CD4-positive, alpha-beta T cell (primary cell): ENCODE measurements at regions not wholly inside any gene's neighbourhood (a gene's known extent, or its start where the extent isn't known, plus 50 kb on each side); places are given as distances from the start of the nearest gene placed in this dataset.

Source experiments
- ATAC-seq: fragments of 200-7000 bp; cut with Tn5 transposase; one replicate; pipeline ENCODE4 v1.10.0; 2022; ENCODE audit warnings: mild to moderate bottlenecking; ENCODE audit not compliant: poor library complexity
- CTCF ChIA-PET: fragments of 350-600 bp; sonication (Branson Sonifier 250); formaldehyde crosslinking; loops from one replicate; lab custom pipeline; 2021; ENCODE audit warnings: antibody characterized with exemption, inconsistent platforms; lab: Charles Lee
- POLR2A ChIA-PET: fragments of 350-600 bp; sonication (Branson Sonifier 250); formaldehyde crosslinking; loops from one replicate; lab custom pipeline; 2021; ENCODE audit warnings: antibody characterized with exemption, inconsistent platforms; lab: Charles Lee
- DNase-seq, 14 experiments: peaks; one replicate each; pipeline ENCODE4 v3.0.0-alpha.2; 2013 to 2020; ENCODE audit warnings: mixed read lengths in 2 of 14
- H3K27ac ChIP-seq, 2 donors: one replicate each; pipeline versions ENCODE4 v1.5.1 to v1.7.0; 2013; ENCODE audit warnings: low read length in 2 of 2, low read depth in 1 of 2, mild to moderate bottlenecking in 1 of 2
- H3K27me3 ChIP-seq, 2 experiments: 1 replicate in 1 of 2; 2 replicates in 1 of 2; pipeline versions ENCODE4 v1.6.1 to v1.7.0; 2013; ENCODE audit warnings: low read length in 2 of 2, control low read depth in 1 of 2, mild to moderate bottlenecking in 1 of 2, moderate library complexity in 1 of 2; ENCODE audit not compliant: insufficient read depth in 2 of 2, control insufficient read depth in 1 of 2
- H3K36me3 ChIP-seq: one replicate; pipeline ENCODE4 v1.6.1; 2013; ENCODE audit warnings: low read length, control low read depth; ENCODE audit not compliant: insufficient read depth
- H3K4me1 ChIP-seq: one replicate; pipeline ENCODE4 v1.6.1; 2013; ENCODE audit warnings: low read length, control low read depth; ENCODE audit not compliant: insufficient read depth
- H3K4me3 ChIP-seq: one replicate; pipeline ENCODE4 v1.5.1; 2013; ENCODE audit warnings: mild to moderate bottlenecking, low read length, moderate library complexity
- H3K9me3 ChIP-seq, 2 experiments: 1 replicate in 1 of 2; 2 replicates in 1 of 2; pipeline versions ENCODE4 v1.6.1 to v1.7.0; 2013; ENCODE audit warnings: low read length in 2 of 2, mild to moderate bottlenecking in 2 of 2, control low read depth in 1 of 2, moderate library complexity in 1 of 2; ENCODE audit not compliant: control insufficient read depth in 1 of 2, insufficient read depth in 1 of 2
- H3K27ac Mint-ChIP-seq: one replicate; pipeline ENCODE4 v1.8.0; 2020; ENCODE audit warnings: mixed read lengths
- H3K27me3 Mint-ChIP-seq: one replicate; pipeline ENCODE4 v1.8.0; 2021; ENCODE audit warnings: mixed read lengths
- H3K36me3 Mint-ChIP-seq: one replicate; pipeline ENCODE4 v1.8.0; 2021; ENCODE audit warnings: low read depth, mixed read lengths
- H3K4me1 Mint-ChIP-seq: one replicate; pipeline ENCODE4 v1.8.0; 2021; ENCODE audit warnings: low read depth, mixed read lengths
- H3K4me3 Mint-ChIP-seq: one replicate; pipeline ENCODE4 v1.8.0; 2020; ENCODE audit warnings: mild to moderate bottlenecking, mixed read lengths
- H3K9me3 Mint-ChIP-seq: one replicate; pipeline ENCODE4 v1.8.0; 2020; ENCODE audit warnings: mixed read lengths
- intact Hi-C, 2 experiments: fragments of 100-400 bp; cut with DNase I in 1 of 2; cut with micrococcal nuclease in 1 of 2; formaldehyde crosslinking; loops; one replicate each; pipeline versions ENCODE4 v1.15.1 to v1.9.0; 2023 to 2025; cut with DNase I, micrococcal nuclease
- TF ChIP-seq, protein P1 (sequence below): fragments of 200-600 bp; IDR thresholded peaks from one replicate; pipeline ENCODE4 v1.8.0; 2022; ENCODE audit warnings: antibody characterized with exemption, mild to moderate bottlenecking

DNA sequence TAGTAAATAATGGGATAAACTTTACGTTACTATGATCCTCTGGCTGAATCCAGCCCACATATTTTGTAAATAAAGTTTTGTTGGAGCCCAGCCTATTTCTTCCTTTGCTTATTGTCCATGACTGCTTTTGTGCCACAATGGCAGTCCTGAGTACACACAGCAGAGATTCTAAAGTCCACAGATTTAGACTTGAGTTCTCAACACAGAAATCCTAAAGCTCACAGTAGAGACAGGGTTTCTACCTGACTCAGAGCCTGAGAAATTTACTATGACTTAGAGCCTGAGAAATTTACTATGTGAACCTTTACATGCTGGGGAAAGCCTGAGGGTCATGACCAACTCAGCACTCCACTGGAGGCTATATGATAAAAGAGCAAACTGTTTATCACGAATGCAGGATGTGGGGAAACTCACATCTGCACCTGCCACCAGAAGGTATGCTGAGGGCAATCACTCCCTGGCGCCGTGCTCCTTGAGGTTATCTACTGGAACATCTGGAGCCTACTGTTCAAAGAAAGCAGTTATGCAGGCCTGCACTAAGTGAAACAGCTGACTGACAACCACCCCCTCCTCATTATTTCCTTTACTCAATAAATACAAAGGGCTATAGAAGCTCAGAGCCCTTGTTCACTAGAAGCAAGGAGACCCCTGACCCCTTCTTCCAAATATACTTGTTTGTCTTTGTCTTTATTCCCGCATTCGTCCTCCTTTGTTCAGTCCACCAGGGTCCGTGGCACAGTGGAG, 52.6 kb upstream of the BICD1 start:
- intact Hi-C loops = loop anchor here in 1 of 2 experiments (1.0 kb wide), 1 partner anchor 11 kb away; no protein-coding TSS in a partner anchor
- no peak for ATAC-seq

More for the DNA sequence above, 52.6 kb upstream of the BICD1 start:
- H3K4me1 ChIP-seq = no peaks in the 10 kb centered on the region
- ChIA-PET CTCF (no interaction called here), POLR2A (no interaction called here)
- H3K4me1 Mint-ChIP-seq = peaks cover 5% of the 10 kb centered on the region
- peaks cover 3% of the 10 kb centered on the region for H3K9me3 Mint-ChIP-seq
- H3K27me3 Mint-ChIP-seq = no peaks in the 10 kb centered on the region
- no peak overlapping the region for H3K27ac ChIP-seq
- no peak for DNase-seq
- H3K36me3 ChIP-seq = no peaks in the 10 kb centered on the region
- no peak overlapping the region for H3K4me3 Mint-ChIP-seq
- no peak overlapping the region for H3K4me3 ChIP-seq
- no peaks in the 10 kb centered on the region for H3K27me3 ChIP-seq
- TF ChIP-seq, protein P1, sequence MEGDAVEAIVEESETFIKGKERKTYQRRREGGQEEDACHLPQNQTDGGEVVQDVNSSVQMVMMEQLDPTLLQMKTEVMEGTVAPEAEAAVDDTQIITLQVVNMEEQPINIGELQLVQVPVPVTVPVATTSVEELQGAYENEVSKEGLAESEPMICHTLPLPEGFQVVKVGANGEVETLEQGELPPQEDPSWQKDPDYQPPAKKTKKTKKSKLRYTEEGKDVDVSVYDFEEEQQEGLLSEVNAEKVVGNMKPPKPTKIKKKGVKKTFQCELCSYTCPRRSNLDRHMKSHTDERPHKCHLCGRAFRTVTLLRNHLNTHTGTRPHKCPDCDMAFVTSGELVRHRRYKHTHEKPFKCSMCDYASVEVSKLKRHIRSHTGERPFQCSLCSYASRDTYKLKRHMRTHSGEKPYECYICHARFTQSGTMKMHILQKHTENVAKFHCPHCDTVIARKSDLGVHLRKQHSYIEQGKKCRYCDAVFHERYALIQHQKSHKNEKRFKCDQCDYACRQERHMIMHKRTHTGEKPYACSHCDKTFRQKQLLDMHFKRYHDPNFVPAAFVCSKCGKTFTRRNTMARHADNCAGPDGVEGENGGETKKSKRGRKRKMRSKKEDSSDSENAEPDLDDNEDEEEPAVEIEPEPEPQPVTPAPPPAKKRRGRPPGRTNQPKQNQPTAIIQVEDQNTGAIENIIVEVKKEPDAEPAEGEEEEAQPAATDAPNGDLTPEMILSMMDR = no peak
- H3K27ac Mint-ChIP-seq = no peak overlapping the region
- peaks cover 8 to 11% of the 10 kb centered on the region in 2 experiments for H3K9me3 ChIP-seq
- peaks cover 4% of the 10 kb centered on the region for H3K36me3 Mint-ChIP-seq
